ENCODE measurements at regions not wholly inside any gene's neighbourhood (a gene's known extent, or its start where the extent isn't known, plus 50 kb on each side); places are given as distances from the start of the nearest gene placed in this dataset.

DNA sequence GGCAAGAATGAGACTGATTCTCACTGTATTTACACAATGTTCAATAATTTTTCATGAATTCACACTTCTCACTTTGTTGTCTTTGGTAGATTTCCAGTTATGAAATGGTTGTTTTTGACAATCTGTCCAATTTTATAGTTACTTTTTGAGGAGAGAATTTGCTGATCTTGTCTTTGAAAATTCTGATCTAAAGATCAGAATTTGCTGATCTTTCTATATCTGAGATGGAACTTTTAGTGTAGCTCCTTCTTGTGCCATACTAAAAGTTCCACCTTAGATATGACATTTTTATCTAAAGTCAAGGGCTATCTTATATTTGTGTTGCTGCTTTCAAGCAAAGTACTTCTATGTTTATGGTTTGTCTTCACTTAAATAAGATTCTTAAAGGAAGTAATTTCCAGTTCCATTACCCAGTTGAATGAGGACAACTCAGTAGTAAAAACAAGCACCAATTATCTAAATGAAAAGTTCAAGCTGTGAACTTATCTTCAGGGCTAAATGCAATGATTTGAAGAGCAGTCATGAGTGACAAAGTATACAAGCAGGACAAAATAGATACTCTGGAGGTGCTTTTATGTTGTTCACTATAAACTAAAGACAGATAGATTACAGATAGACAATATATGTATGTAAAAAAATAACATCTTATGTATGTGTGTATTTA, 76.4 kb upstream of the FOXG1 start:
- Histone ChIP-seq H3K23ac (ENCODE audit: low read depth, low read length) (no peak overlapping the region), H3K4me3 (ENCODE audit: insufficient read depth, low read depth, low read length) (no peak overlapping the region), H2AK5ac (ENCODE audit: low read depth, low read length) (no peak overlapping the region), H3K18ac (ENCODE audit: low read depth, low read length) (no peak overlapping the region), H4K8ac (ENCODE audit: low read depth in 2 of 2, low read length in 2 of 2) (no peak overlapping the region), H3K14ac (replicated peaks; ENCODE audit: low read depth, low read length) (no peak overlapping the region), H3K36me3 (ENCODE audit: control insufficient read depth, insufficient read depth, low read length) (no peaks in the 10 kb centered on the region), H2BK120ac (ENCODE audit: low read depth, low read length) (no peak overlapping the region), H2BK20ac (ENCODE audit: low read depth, low read length) (no peak overlapping the region), H3K9ac (ENCODE audit: low read depth, low read length) (no peak overlapping the region), H3K9me1 (ENCODE audit: insufficient read depth, low read length) (no peaks in the 10 kb centered on the region), H2AK9ac (replicated peaks; ENCODE audit: low read depth, low read length, poor library complexity) (no peak overlapping the region), H2BK5ac (ENCODE audit: low read depth, low read length, poor library complexity, severe bottlenecking) (no peak overlapping the region), H3K27me3 (ENCODE audit: control insufficient read depth, insufficient read depth, low read length) (no peaks in the 10 kb centered on the region), H2BK15ac (ENCODE audit: low read depth, low read length) (no peak overlapping the region), H2AFZ (replicated peaks; ENCODE audit: low read length, poor library complexity) (no peak overlapping the region), H3K4me2 (ENCODE audit: low read depth, low read length) (no peak overlapping the region), H3K4ac (ENCODE audit: low read depth, low read length) (no peak overlapping the region), H3K79me1 (ENCODE audit: low read depth in 1 of 2, low read length in 2 of 2) (no peaks in the 10 kb centered on the region), H3K9me3 (ENCODE audit: control insufficient read depth, insufficient read depth, low read length) (no peaks in the 10 kb centered on the region), H4K5ac (ENCODE audit: low read depth, low read length) (no peak overlapping the region), H3K56ac (ENCODE audit: extremely low read depth, insufficient read depth, low read length) (no peak overlapping the region), H4K91ac (ENCODE audit: insufficient read depth, low read depth, low read length) (no peak overlapping the region), H4K20me1 (ENCODE audit: insufficient read depth, low read length) (no peaks in the 10 kb centered on the region), H3K27ac (ENCODE audit: insufficient read depth, low read length) (no peak overlapping the region), H3K4me1 (ENCODE audit: control insufficient read depth, insufficient read depth, low read length) (no peaks in the 10 kb centered on the region)
- no peak for TF ChIP-seq RCOR1 (IDR thresholded peaks at IDR 0.05; ENCODE audit: insufficient replicate concordance, low read length)
- TF ChIP-seq ELK1 (IDR thresholded peaks at IDR 0.05; ENCODE audit: borderline replicate concordance, low read depth, low read length): no peak
- TF ChIP-seq MAFK (IDR thresholded peaks at IDR 0.05; ENCODE audit: low read depth, low read length): no peak
- dilution Hi-C loops (cut with HindIII; ENCODE audit: low sequenced_read_pairs, unreplicated experiment) (no loop called here), in situ Hi-C loops (cut with MboI; ENCODE audit: low sequenced_read_pairs) (no loop called here), intact Hi-C loops (cut with micrococcal nuclease) (no loop called here)
- ChIA-PET CTCF (no interaction called here), POLR2A (ENCODE audit: unreplicated experiment) (no interaction called here)
- DNase-seq (no peak), ATAC-seq (ENCODE audit: low read depth) (no peak)
- BruUV-seq (replicated peaks): no TSS peak

Data from IMR-90 (cell line).